HFFc6 (cell line): ENCODE measurements at regions not wholly inside any gene's neighbourhood (a gene's known extent, or its start where the extent isn't known, plus 50 kb on each side); places are given as distances from the start of the nearest gene placed in this dataset.

Experiments
- DNase-seq: peaks from one replicate; pipeline ENCODE4 v3.0.0-alpha.2; 2018
- H3K27ac Mint-ChIP-seq: 2 replicates; pipeline ENCODE4 v1.8.0; 2020; ENCODE audit warnings: mild to moderate bottlenecking, mixed read lengths
- H3K27me3 Mint-ChIP-seq: 2 replicates; pipeline ENCODE4 v1.8.0; 2021; ENCODE audit warnings: mild to moderate bottlenecking, moderate library complexity, mixed read lengths; ENCODE audit not compliant: insufficient read depth
- H3K36me3 Mint-ChIP-seq: 2 replicates; pipeline ENCODE4 v1.8.0; 2021; ENCODE audit warnings: low read depth, mixed read lengths
- H3K4me1 Mint-ChIP-seq: 2 replicates; pipeline ENCODE4 v1.8.0; 2020; ENCODE audit warnings: low read depth, mixed read lengths
- H3K4me3 Mint-ChIP-seq: 2 replicates; pipeline ENCODE4 v1.8.0; 2020; ENCODE audit warnings: mild to moderate bottlenecking, moderate library complexity, mixed read lengths
- H3K9me3 Mint-ChIP-seq: 2 replicates; pipeline ENCODE4 v1.8.0; 2020; ENCODE audit warnings: mild to moderate bottlenecking, mixed read lengths
- CTCF ChIP-seq: fragments of 200-600 bp; sonication (generic); IDR thresholded peaks from 2 replicates; pipeline ENCODE4 v1.5.0; 2021; ENCODE audit warnings: antibody characterized with exemption, mild to moderate bottlenecking

- Mint-ChIP-seq H3K27me3 (no peaks in the 10 kb centered on the region), H3K27ac (no peak overlapping the region), H3K4me1 (no peaks in the 10 kb centered on the region), H3K36me3 (no peaks in the 10 kb centered on the region), H3K4me3 (no peak overlapping the region), H3K9me3 (no peaks in the 10 kb centered on the region; the same call in 1 of the 2 replicates)
- no peak for DNase-seq
- TF ChIP-seq CTCF, result no peak
These were observed 117.5 kb upstream of the HMGCLL1 start for GRCh38 chr6:55696501-55696900.

GRCh38 chr6:55696041-55696440, 117.0 kb upstream of the HMGCLL1 start:
- Mint-ChIP-seq H3K4me1 (no peaks in the 10 kb centered on the region), H3K9me3 (no peaks in the 10 kb centered on the region; the same call in 1 of the 2 replicates), H3K4me3 (no peak overlapping the region), H3K27ac (no peak overlapping the region), H3K36me3 (no peaks in the 10 kb centered on the region), H3K27me3 (no peaks in the 10 kb centered on the region)
- DNase-seq, result no peak
- no peak for TF ChIP-seq CTCF

GRCh38 chr6:55694759-55695158, 115.8 kb upstream of the HMGCLL1 start:
- no peak overlapping the region for H3K27ac Mint-ChIP-seq
- H3K4me1 Mint-ChIP-seq, result no peaks in the 10 kb centered on the region

GRCh38 chr6:55694148-55694547, 115.2 kb upstream of the HMGCLL1 start:
- no peak for DNase-seq
- TF ChIP-seq CTCF, result no peak
- Mint-ChIP-seq H3K4me1 (no peaks in the 10 kb centered on the region), H3K27me3 (no peaks in the 10 kb centered on the region), H3K9me3 (no peaks in the 10 kb centered on the region; the same call in 1 of the 2 replicates), H3K36me3 (no peaks in the 10 kb centered on the region), H3K4me3 (no peak overlapping the region), H3K27ac (no peak overlapping the region)

More at GRCh38 chr6:55694759-55695158, 115.8 kb upstream of the HMGCLL1 start:
- DNase-seq, result no peak
- TF ChIP-seq CTCF, result no peak
- no peaks in the 10 kb centered on the region for H3K36me3 Mint-ChIP-seq
- H3K27me3 Mint-ChIP-seq, result no peaks in the 10 kb centered on the region
- H3K9me3 Mint-ChIP-seq, result no peaks in the 10 kb centered on the region; the same call in 1 of the 2 replicates
- no peak overlapping the region for H3K4me3 Mint-ChIP-seq

GRCh38 chr6:55679503-55679902, 100.5 kb upstream of the HMGCLL1 start:
- Mint-ChIP-seq H3K4me3 (no peak overlapping the region), H3K27ac (no peak overlapping the region), H3K27me3 (no peaks in the 10 kb centered on the region), H3K36me3 (no peaks in the 10 kb centered on the region), H3K4me1 (no peaks in the 10 kb centered on the region), H3K9me3 (peaks cover 3% of the 10 kb centered on the region; the same call in 1 of the 2 replicates)
- no peak for TF ChIP-seq CTCF
- DNase-seq, result no peak
